Caco-2 (cell line): ENCODE measurements at regions not wholly inside any gene's neighbourhood (a gene's known extent, or its start where the extent isn't known, plus 50 kb on each side); places are given as distances from the start of the nearest gene placed in this dataset.

ENCODE experiments used
- BruUV-seq: library from RNA; stranded (reverse); fragments of 400-500 nt; replicated peaks from 2 replicates; lab custom pipeline; 2021; lab: Mats Ljungman, UMichigan
- CTCF ChIA-PET: fragments of 300-600 bp; sonication (Branson Sonifier 250); formaldehyde crosslinking; loops from one replicate; lab custom pipeline; 2022; ENCODE audit warnings: antibody characterized with exemption; lab: Charles Lee
- POLR2A ChIA-PET: fragments of 300-600 bp; sonication (Branson Sonifier 250); formaldehyde crosslinking; loops from one replicate; lab custom pipeline; 2022; ENCODE audit warnings: antibody characterized with exemption; lab: Charles Lee
- DNase-seq, 2 experiments: peaks; one replicate each; pipeline versions ENCODE4 v3.0.0 to v3.0.0-alpha.2; 2020 to 2022
- H3K27me3 ChIP-seq: replicated peaks from 2 replicates; pipeline ENCODE4 v1.6.0; 2011; ENCODE audit warnings: low read length; ENCODE audit not compliant: control insufficient read depth, insufficient read depth
- H3K36me3 ChIP-seq: 2 replicates; pipeline ENCODE4 v1.5.1; 2011; ENCODE audit warnings: low read length; ENCODE audit not compliant: control insufficient read depth, insufficient read depth
- H3K4me1 ChIP-seq: fragments of 250-450 bp; sonication (Bioruptor Pico); 2 replicates; pipeline ENCODE4 v1.5.1; 2020; ENCODE audit warnings: mild to moderate bottlenecking
- H3K4me3 ChIP-seq: 2 replicates; pipeline ENCODE4 v1.5.1; 2011; ENCODE audit warnings: low read depth, mild to moderate bottlenecking, control low read depth, low read length
- H3K9me3 ChIP-seq: fragments of 250-450 bp; sonication (Bioruptor Pico); 2 replicates; pipeline ENCODE4 v1.5.1; 2020; ENCODE audit warnings: mild to moderate bottlenecking, moderate library complexity
- H3K27ac Mint-ChIP-seq: one replicate; pipeline ENCODE4 v1.8.0; 2022; ENCODE audit warnings: mixed read lengths; ENCODE audit not compliant: unreplicated experiment
- H3K27me3 Mint-ChIP-seq: one replicate; pipeline ENCODE4 v1.8.0; 2022; ENCODE audit warnings: mixed read lengths; ENCODE audit not compliant: insufficient read depth, unreplicated experiment
- H3K36me3 Mint-ChIP-seq: one replicate; pipeline ENCODE4 v1.8.0; 2022; ENCODE audit warnings: mild to moderate bottlenecking, mixed read lengths; ENCODE audit not compliant: insufficient read depth, unreplicated experiment
- H3K4me1 Mint-ChIP-seq: one replicate; pipeline ENCODE4 v1.8.0; 2022; ENCODE audit warnings: low read depth, mixed read lengths; ENCODE audit not compliant: unreplicated experiment
- H3K4me3 Mint-ChIP-seq: one replicate; pipeline ENCODE4 v1.8.0; 2022; ENCODE audit warnings: mild to moderate bottlenecking, moderate library complexity, mixed read lengths; ENCODE audit not compliant: unreplicated experiment
- H3K9me3 Mint-ChIP-seq: one replicate; pipeline ENCODE4 v1.8.0; 2022; ENCODE audit warnings: mixed read lengths; ENCODE audit not compliant: unreplicated experiment
- intact Hi-C: fragments of 100-400 bp; cut with micrococcal nuclease; formaldehyde crosslinking; loops from one replicate; pipeline ENCODE4 v1.10.0; 2022; ENCODE audit not compliant: unreplicated experiment
- TF ChIP-seq, protein P1 (sequence below), 2 experiments: fragments of 200-600 bp in 1 of 2; IDR thresholded peaks; 1 replicate in 1 of 2; 2 replicates in 1 of 2; pipeline versions ENCODE4 v1.5.1 to v1.8.0; 2011 to 2022; ENCODE audit warnings: antibody characterized with exemption in 1 of 2, control low read depth in 1 of 2, inconsistent platforms in 1 of 2, low read depth in 1 of 2, low read length in 1 of 2, mild to moderate bottlenecking in 1 of 2, moderate library complexity in 1 of 2; ENCODE audit not compliant: insufficient read depth in 1 of 2, severe bottlenecking in 1 of 2, unreplicated experiment in 1 of 2

DNA sequence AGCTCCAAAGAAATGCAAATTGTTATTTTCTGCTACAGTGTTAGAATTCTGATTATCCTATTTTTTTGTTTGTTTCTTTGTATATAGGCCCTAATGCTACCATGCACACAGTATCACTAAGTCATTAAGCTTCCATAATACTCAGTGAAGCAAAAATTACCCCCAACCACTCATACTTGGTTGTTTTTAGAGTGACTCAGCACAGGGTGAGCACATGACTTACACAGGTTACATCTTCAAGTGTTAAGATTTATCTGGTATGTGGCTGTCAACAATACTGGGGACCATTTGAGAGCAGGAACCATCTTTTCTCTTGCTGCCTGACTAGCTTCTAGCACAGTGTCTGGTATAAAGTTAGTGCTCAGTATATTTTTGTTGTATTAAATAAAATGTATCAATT lies 255.8 kb upstream of the SLC24A2 start:
- CTCF ChIA-PET, result interaction anchor here (0.5 kb wide), 1 partner anchor 480 kb away, joined by 3 read pairs; no protein-coding TSS in a partner anchor
- H3K9me3 ChIP-seq, result no peaks in the 10 kb centered on the region
- H3K27ac Mint-ChIP-seq, result no peak overlapping the region
- no peaks in the 10 kb centered on the region for H3K4me1 Mint-ChIP-seq
- no peak overlapping the region for H3K4me3 ChIP-seq
- H3K27me3 ChIP-seq, result no peaks in the 10 kb centered on the region
- POLR2A ChIA-PET, result no interaction called here
- no peak for DNase-seq
- H3K27me3 Mint-ChIP-seq, result no peaks in the 10 kb centered on the region
- no peaks in the 10 kb centered on the region for H3K36me3 ChIP-seq
- no peaks in the 10 kb centered on the region for H3K9me3 Mint-ChIP-seq
- TF ChIP-seq, protein P1, sequence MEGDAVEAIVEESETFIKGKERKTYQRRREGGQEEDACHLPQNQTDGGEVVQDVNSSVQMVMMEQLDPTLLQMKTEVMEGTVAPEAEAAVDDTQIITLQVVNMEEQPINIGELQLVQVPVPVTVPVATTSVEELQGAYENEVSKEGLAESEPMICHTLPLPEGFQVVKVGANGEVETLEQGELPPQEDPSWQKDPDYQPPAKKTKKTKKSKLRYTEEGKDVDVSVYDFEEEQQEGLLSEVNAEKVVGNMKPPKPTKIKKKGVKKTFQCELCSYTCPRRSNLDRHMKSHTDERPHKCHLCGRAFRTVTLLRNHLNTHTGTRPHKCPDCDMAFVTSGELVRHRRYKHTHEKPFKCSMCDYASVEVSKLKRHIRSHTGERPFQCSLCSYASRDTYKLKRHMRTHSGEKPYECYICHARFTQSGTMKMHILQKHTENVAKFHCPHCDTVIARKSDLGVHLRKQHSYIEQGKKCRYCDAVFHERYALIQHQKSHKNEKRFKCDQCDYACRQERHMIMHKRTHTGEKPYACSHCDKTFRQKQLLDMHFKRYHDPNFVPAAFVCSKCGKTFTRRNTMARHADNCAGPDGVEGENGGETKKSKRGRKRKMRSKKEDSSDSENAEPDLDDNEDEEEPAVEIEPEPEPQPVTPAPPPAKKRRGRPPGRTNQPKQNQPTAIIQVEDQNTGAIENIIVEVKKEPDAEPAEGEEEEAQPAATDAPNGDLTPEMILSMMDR (IDR thresholded peaks at IDR 0.05; ENCODE audit: insufficient read depth in 1 of 2, low read depth in 1 of 2, low read length in 1 of 2, severe bottlenecking in 1 of 2, unreplicated experiment in 1 of 2), result no peak
- no peaks in the 10 kb centered on the region for H3K4me1 ChIP-seq
- no peak overlapping the region for H3K4me3 Mint-ChIP-seq
- H3K36me3 Mint-ChIP-seq, result no peaks in the 10 kb centered on the region
- intact Hi-C loops, result no loop called here
- no TSS peak for BruUV-seq

DNA sequence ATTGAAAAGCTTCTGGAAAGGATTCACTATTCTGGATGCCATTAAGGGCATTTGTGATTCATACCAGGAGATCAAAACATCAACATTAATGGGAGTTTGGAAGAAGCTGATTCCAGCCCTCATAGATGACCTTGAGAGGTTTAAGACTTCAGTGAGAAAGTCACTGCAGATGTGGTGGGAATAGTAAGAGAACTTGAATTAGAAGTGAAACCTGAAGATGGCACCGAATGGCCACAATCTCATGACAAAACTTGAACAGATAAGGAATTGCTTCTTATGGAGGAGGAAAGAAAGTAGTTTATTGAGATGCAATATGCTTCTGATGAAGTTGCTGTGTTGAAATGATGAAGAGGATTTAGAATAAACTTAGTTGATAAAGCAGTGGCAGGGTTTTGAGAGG lies 254.6 kb upstream of the SLC24A2 start:
- Histone ChIP-seq H3K27me3 (no peaks in the 10 kb centered on the region), H3K4me3 (no peak overlapping the region), H3K9me3 (no peaks in the 10 kb centered on the region), H3K4me1 (no peaks in the 10 kb centered on the region), H3K36me3 (no peaks in the 10 kb centered on the region)
- no peak for DNase-seq
- Mint-ChIP-seq H3K4me1 (no peaks in the 10 kb centered on the region), H3K9me3 (no peaks in the 10 kb centered on the region), H3K36me3 (no peaks in the 10 kb centered on the region), H3K27ac (no peak overlapping the region), H3K27me3 (no peaks in the 10 kb centered on the region), H3K4me3 (no peak overlapping the region)
- POLR2A ChIA-PET, result no interaction called here
- intact Hi-C loops, result no loop called here
- CTCF ChIA-PET, result no interaction called here
- TF ChIP-seq, protein P1 (IDR thresholded peaks at IDR 0.05; ENCODE audit: insufficient read depth in 1 of 2, low read depth in 1 of 2, low read length in 1 of 2, severe bottlenecking in 1 of 2, unreplicated experiment in 1 of 2), result no peak
- no TSS peak for BruUV-seq

DNA sequence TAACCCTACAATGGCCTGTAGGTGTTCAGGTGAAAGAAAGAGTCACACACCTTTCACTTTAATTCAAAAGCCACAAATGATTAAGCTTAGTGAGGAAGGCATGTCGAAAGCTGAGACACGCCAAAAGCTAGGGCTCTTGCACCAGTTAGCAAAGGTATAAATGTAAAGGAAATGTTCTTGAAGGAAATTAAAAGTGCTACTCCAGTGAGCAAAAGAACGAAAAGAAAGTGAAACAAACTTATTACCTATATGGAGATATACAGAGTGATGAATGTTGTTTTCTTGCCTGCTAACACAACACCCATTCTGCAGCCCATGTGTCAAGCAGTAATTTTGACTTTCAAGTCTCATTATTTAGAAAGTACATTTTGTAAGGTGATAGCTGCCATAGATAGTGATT lies 254.2 kb upstream of the SLC24A2 start:
- CTCF ChIA-PET, result no interaction called here
- no peaks in the 10 kb centered on the region for H3K36me3 Mint-ChIP-seq
- no peaks in the 10 kb centered on the region for H3K4me1 ChIP-seq
- POLR2A ChIA-PET, result no interaction called here
- intact Hi-C loops, result no loop called here
- no TSS peak for BruUV-seq
- no peaks in the 10 kb centered on the region for H3K36me3 ChIP-seq
- H3K4me3 Mint-ChIP-seq, result no peak overlapping the region
- no peak overlapping the region for H3K4me3 ChIP-seq
- H3K27me3 Mint-ChIP-seq, result no peaks in the 10 kb centered on the region
- TF ChIP-seq, protein P1 (IDR thresholded peaks at IDR 0.05; ENCODE audit: insufficient read depth in 1 of 2, low read depth in 1 of 2, low read length in 1 of 2, severe bottlenecking in 1 of 2, unreplicated experiment in 1 of 2), result no peak
- H3K27me3 ChIP-seq, result no peaks in the 10 kb centered on the region
- H3K9me3 ChIP-seq, result no peaks in the 10 kb centered on the region
- H3K27ac Mint-ChIP-seq, result no peak overlapping the region
- no peak for DNase-seq
- no peaks in the 10 kb centered on the region for H3K9me3 Mint-ChIP-seq
- no peaks in the 10 kb centered on the region for H3K4me1 Mint-ChIP-seq
